Limb (tissue), 2 donors: ENCODE measurements at regions not wholly inside any gene's neighbourhood (a gene's known extent, or its start where the extent isn't known, plus 50 kb on each side); places are given as distances from the start of the nearest gene placed in this dataset.

ENCODE experiments used
- DNase-seq, 2 donors: peaks; one replicate each; pipeline ENCODE4 v3.0.0-alpha.2; 2016; ENCODE audit errors: extremely low spot score in 2 of 2

GRCh38 chr6:156725712-156726111, 51.5 kb upstream of the ARID1B start:
- DNase-seq: no peak

- DNase-seq: no peak
Measured at GRCh38 chr6:156720691-156721685, 56.2 kb upstream of the ARID1B start.

GRCh38 chr6:156719720-156720563, 57.2 kb upstream of the ARID1B start:
- peak in 1 of 2 donors; percentile 75 for DNase-seq

- no peak for DNase-seq
Measured at GRCh38 chr6:156719395-156719719, 57.8 kb upstream of the ARID1B start.

- DNase-seq: peak in 1 of 2 donors; percentile 32
Measured at GRCh38 chr6:156718647-156719394, 58.4 kb upstream of the ARID1B start.

- DNase-seq: no peak
Measured at GRCh38 chr6:156717542-156717941, 59.6 kb upstream of the ARID1B start.

GRCh38 chr6:156715839-156716238, 61.3 kb upstream of the ARID1B start:
- DNase-seq: no peak

GRCh38 chr6:156713548-156713947, 63.6 kb upstream of the ARID1B start:
- no peak for DNase-seq

GRCh38 chr6:156710479-156710878, 66.7 kb upstream of the ARID1B start:
- no peak for DNase-seq

GRCh38 chr6:156707818-156708217, 69.4 kb upstream of the ARID1B start:
- no peak for DNase-seq

- no peak for DNase-seq
Measured at GRCh38 chr6:156703719-156704118, 73.5 kb upstream of the ARID1B start.

GRCh38 chr6:156701966-156702365, 75.2 kb upstream of the ARID1B start:
- no peak for DNase-seq

GRCh38 chr6:156700440-156701057, 76.6 kb upstream of the ARID1B start:
- no peak for DNase-seq

- no peak for DNase-seq
Measured at GRCh38 chr6:156699935-156700334, 77.2 kb upstream of the ARID1B start.

- no peak for DNase-seq
Measured at GRCh38 chr6:156699017-156699421, 78.2 kb upstream of the ARID1B start.

GRCh38 chr6:156698239-156699016, 78.8 kb upstream of the ARID1B start:
- no peak for DNase-seq

GRCh38 chr6:156697225-156697830, 79.8 kb upstream of the ARID1B start:
- no peak for DNase-seq

GRCh38 chr6:156695742-156696141, 81.4 kb upstream of the ARID1B start:
- DNase-seq: no peak

- no peak for DNase-seq
Measured at GRCh38 chr6:156694679-156695078, 82.5 kb upstream of the ARID1B start.

GRCh38 chr6:156691018-156691417, 86.2 kb upstream of the ARID1B start:
- no peak for DNase-seq
